Endothelial cell (in vitro differentiated cells): ENCODE measurements at regions not wholly inside any gene's neighbourhood (a gene's known extent, or its start where the extent isn't known, plus 50 kb on each side); places are given as distances from the start of the nearest gene placed in this dataset.

Experiments
- DNase-seq: peaks from one replicate; pipeline ENCODE4 v3.0.0; 2021; ENCODE audit warnings: low spot score
- H3K27ac Mint-ChIP-seq: one replicate; pipeline ENCODE4 v1.8.0; 2021; ENCODE audit warnings: mixed read lengths, inconsistent platforms; ENCODE audit not compliant: unreplicated experiment
- H3K27me3 Mint-ChIP-seq: one replicate; pipeline ENCODE4 v1.8.0; 2021; ENCODE audit warnings: mild to moderate bottlenecking, moderate library complexity, mixed read lengths, inconsistent platforms; ENCODE audit not compliant: unreplicated experiment
- H3K36me3 Mint-ChIP-seq: one replicate; pipeline ENCODE4 v1.8.0; 2021; ENCODE audit warnings: mild to moderate bottlenecking, low read depth, mixed read lengths, inconsistent platforms; ENCODE audit not compliant: unreplicated experiment
- H3K4me1 Mint-ChIP-seq: one replicate; pipeline ENCODE4 v1.8.0; 2021; ENCODE audit warnings: mild to moderate bottlenecking, mixed read lengths, inconsistent platforms; ENCODE audit not compliant: unreplicated experiment
- H3K4me3 Mint-ChIP-seq: one replicate; pipeline ENCODE4 v1.8.0; 2021; ENCODE audit warnings: mild to moderate bottlenecking, mixed read lengths, inconsistent platforms; ENCODE audit not compliant: unreplicated experiment
- H3K9me3 Mint-ChIP-seq: one replicate; pipeline ENCODE4 v1.8.0; 2021; ENCODE audit warnings: mixed read lengths, inconsistent platforms; ENCODE audit not compliant: unreplicated experiment
- TF ChIP-seq, protein P1 (sequence below): fragments of 200-600 bp; sonication (generic); IDR thresholded peaks from one replicate; pipeline ENCODE4 v1.5.0; 2021; ENCODE audit warnings: antibody characterized with exemption; ENCODE audit not compliant: unreplicated experiment

DNA sequence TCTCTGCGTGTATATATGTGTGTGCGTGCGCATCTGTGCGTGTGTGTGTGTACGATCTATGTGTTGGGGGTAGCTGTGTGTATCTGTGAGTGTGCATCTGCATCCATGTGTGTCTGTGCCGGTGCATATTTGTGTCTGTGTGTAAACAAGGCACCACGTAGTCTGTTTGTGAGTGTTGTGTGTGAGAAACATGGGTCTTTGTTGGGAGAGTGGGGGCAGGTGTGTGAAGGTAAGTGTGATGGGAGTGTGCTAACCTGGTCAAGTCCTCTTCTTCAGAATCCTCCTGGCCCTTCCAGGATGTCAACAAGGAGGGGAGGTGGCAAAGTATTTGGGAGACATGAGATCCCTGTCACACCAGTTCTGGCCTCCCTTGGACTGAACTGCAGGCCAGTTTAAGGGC is 87.2 kb downstream of the HIF1AN start:
- no peak overlapping the region for H3K4me3 Mint-ChIP-seq
- H3K27me3 Mint-ChIP-seq: peaks cover 7% of the 10 kb centered on the region
- H3K9me3 Mint-ChIP-seq: no peaks in the 10 kb centered on the region

DNA sequence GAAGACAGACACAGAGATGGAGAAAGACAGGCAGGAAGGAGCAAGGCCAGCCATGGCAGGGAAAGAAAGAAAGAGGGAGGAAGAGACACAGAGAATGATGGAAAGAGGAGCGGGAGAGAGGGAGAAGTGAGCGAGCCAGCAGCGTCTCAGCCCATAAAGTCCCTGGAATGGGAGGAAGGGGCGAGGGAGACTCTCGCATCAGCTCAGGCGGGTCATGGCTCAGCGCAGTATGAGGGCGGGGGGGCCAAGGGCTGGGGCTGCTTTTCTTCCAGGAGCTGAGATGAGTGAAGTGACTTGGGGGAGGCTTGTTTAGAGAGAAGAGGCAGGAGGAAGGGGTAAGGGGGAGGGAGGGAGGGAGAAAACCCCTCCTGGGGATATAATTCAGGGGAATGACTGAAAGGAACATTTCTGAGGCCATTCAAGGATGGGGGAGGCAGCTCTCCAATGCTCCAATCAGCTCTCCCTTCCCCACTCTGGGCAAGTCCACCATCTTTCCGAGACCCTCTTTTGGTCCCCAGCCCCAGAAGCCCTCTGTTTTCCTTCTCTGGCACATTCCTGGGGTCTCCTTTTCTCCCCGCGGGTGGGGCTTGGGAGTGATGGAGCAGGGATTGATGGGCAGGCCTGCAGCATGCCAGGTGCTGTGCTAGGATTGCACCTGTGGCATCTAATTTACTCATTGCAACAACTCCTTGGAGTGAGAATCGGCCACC is 87.9 kb downstream of the HIF1AN start:
- Mint-ChIP-seq H3K27me3 (peaks cover 7% of the 10 kb centered on the region), H3K27ac (no peak overlapping the region), H3K36me3 (no peaks in the 10 kb centered on the region), H3K4me1 (peaks cover 7% of the 10 kb centered on the region), H3K4me3 (no peak overlapping the region), H3K9me3 (no peaks in the 10 kb centered on the region)
- no peak for DNase-seq
- TF ChIP-seq, protein P1, sequence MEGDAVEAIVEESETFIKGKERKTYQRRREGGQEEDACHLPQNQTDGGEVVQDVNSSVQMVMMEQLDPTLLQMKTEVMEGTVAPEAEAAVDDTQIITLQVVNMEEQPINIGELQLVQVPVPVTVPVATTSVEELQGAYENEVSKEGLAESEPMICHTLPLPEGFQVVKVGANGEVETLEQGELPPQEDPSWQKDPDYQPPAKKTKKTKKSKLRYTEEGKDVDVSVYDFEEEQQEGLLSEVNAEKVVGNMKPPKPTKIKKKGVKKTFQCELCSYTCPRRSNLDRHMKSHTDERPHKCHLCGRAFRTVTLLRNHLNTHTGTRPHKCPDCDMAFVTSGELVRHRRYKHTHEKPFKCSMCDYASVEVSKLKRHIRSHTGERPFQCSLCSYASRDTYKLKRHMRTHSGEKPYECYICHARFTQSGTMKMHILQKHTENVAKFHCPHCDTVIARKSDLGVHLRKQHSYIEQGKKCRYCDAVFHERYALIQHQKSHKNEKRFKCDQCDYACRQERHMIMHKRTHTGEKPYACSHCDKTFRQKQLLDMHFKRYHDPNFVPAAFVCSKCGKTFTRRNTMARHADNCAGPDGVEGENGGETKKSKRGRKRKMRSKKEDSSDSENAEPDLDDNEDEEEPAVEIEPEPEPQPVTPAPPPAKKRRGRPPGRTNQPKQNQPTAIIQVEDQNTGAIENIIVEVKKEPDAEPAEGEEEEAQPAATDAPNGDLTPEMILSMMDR: no peak

More for the DNA sequence above, 87.2 kb downstream of the HIF1AN start:
- DNase-seq: no peak
- H3K27ac Mint-ChIP-seq: no peak overlapping the region
- peaks cover 7% of the 10 kb centered on the region for H3K4me1 Mint-ChIP-seq
- H3K36me3 Mint-ChIP-seq: no peaks in the 10 kb centered on the region
- TF ChIP-seq, protein P1: no peak

DNA sequence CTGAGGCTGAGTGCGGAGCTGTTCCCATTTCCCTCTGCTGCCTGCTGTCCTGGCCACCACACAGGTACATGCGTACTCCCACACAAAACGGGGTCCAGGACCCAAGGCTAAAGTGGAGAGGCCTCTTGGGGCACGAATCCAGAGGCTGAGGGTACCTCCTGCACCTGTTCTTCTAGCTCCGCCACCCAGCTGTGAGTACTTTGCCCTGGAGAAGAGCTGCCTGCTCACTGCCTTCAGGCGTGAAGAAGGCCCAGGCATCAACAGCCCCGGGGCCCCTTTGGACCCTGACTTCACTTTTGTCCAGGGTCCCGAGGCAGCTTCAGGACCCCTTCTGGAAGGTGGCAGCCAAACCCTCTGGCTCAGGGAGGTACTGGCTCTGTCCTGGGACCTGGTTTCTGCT is 88.6 kb downstream of the HIF1AN start:
- TF ChIP-seq, protein P1: no peak
- peaks cover 7% of the 10 kb centered on the region for H3K4me1 Mint-ChIP-seq
- DNase-seq: no peak
- H3K36me3 Mint-ChIP-seq: no peaks in the 10 kb centered on the region
- H3K27me3 Mint-ChIP-seq: peaks cover 4% of the 10 kb centered on the region
- no peak overlapping the region for H3K4me3 Mint-ChIP-seq
- no peaks in the 10 kb centered on the region for H3K9me3 Mint-ChIP-seq
- no peak overlapping the region for H3K27ac Mint-ChIP-seq

DNA sequence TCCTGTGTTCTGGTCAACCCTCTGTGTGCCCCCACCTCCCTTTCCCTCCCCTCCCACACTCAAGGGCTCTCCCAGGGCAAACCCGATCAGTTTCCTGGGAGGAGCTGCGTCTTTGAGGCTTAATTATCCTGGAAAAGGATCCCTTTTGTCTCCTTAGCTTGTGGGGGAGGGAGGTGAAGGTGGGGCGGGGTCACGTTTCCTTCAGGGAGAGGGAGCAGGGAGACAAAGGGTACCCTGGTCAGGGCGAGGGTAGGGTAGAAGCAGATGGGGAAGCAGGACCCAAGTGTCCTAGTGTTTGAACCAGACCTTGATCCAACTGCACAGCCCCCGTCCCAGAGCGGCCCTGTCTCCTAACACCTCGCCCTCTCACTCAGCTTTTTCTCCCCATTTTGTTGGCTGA is 90.1 kb downstream of the HIF1AN start:
- Mint-ChIP-seq H3K4me3 (no peak overlapping the region), H3K27me3 (peaks cover 4% of the 10 kb centered on the region), H3K36me3 (no peaks in the 10 kb centered on the region), H3K9me3 (no peaks in the 10 kb centered on the region), H3K27ac (no peak overlapping the region), H3K4me1 (peaks cover 10% of the 10 kb centered on the region)
- TF ChIP-seq, protein P1: no peak
- DNase-seq: no peak

DNA sequence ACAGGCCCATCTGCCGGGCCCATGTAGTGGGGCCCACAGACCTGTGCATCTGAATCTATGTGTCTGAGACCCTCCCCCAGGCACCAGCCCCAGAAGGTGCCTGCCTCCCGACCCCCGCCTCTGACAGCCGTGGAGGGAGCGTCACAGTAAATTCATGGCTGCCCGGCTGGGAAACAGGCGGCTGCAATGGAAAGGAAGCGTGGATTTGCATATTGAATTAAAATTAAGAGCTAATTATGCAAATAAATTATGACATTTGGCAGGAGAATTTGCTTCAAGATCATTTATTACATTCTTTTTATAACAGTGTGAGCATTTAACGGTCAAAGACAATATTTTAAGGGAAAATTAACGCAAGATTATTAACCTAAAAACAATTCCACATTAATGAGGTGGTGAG is 92.3 kb downstream of the HIF1AN start:
- peaks cover 1% of the 10 kb centered on the region for H3K27me3 Mint-ChIP-seq

More for the DNA sequence above, 92.3 kb downstream of the HIF1AN start:
- no peak overlapping the region for H3K27ac Mint-ChIP-seq
- no peak for DNase-seq
- TF ChIP-seq, protein P1: no peak
- H3K4me3 Mint-ChIP-seq: no peak overlapping the region
- H3K36me3 Mint-ChIP-seq: no peaks in the 10 kb centered on the region
- H3K4me1 Mint-ChIP-seq: peaks cover 10% of the 10 kb centered on the region
- H3K9me3 Mint-ChIP-seq: no peaks in the 10 kb centered on the region
